ENCODE measurements at regions not wholly inside any gene's neighbourhood (a gene's known extent, or its start where the extent isn't known, plus 50 kb on each side); places are given as distances from the start of the nearest gene placed in this dataset.
"Not testable (repeated sequence)": the region's sequence is repeated elsewhere in the genome, so short reads cannot be mapped to it uniquely, and the experiment has no call there.

DNA sequence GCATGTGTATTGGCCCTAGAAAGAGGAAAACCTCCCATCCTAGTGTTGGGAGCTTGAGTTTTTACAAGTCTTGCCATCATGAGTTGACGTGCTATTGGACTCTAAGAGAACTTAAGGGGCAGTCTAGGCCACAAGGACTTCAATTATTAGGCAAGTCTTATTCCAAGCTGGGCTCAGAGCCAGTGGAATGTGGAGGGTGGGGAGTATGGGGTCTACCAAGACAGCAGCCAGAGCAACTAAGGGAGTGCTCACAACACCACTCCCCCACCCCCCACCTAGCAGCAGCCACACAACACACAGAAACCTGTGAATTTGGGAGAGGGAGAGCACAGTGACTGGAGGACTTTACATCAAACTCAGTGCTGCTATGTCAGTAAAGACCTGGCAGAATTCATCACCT lies 1625.6 kb downstream of the SPATA31A7 start:
- H2BK20ac ChIP-seq (ENCODE audit: low read depth, low read length); H4K5ac ChIP-seq (ENCODE audit: low read depth, low read length); POLR2A ChIA-PET (ENCODE audit: unreplicated experiment); H4K91ac ChIP-seq (ENCODE audit: insufficient read depth, low read depth, low read length); H3K18ac ChIP-seq (ENCODE audit: low read depth, low read length); H3K4me1 ChIP-seq (ENCODE audit: control insufficient read depth, insufficient read depth, low read length); in situ Hi-C loops (cut with MboI; ENCODE audit: low sequenced_read_pairs); H3K4me3 ChIP-seq (ENCODE audit: insufficient read depth, low read depth, low read length); H3K56ac ChIP-seq (ENCODE audit: extremely low read depth, insufficient read depth, low read length); intact Hi-C loops (cut with micrococcal nuclease); H3K9ac ChIP-seq (ENCODE audit: low read depth, low read length); H2AFZ ChIP-seq (replicated peaks; ENCODE audit: low read length, poor library complexity); H3K14ac ChIP-seq (replicated peaks; ENCODE audit: low read depth, low read length); DNase-seq; H3K27me3 ChIP-seq (ENCODE audit: control insufficient read depth, insufficient read depth, low read length); H3K4ac ChIP-seq (ENCODE audit: low read depth, low read length); H3K36me3 ChIP-seq (ENCODE audit: control insufficient read depth, insufficient read depth, low read length); BruUV-seq (replicated peaks); H3K23ac ChIP-seq (ENCODE audit: low read depth, low read length); H3K4me2 ChIP-seq (ENCODE audit: low read depth, low read length); H4K20me1 ChIP-seq (ENCODE audit: insufficient read depth, low read length); ATAC-seq (ENCODE audit: low read depth); H2AK9ac ChIP-seq (replicated peaks; ENCODE audit: low read depth, low read length, poor library complexity); H2AK5ac ChIP-seq (ENCODE audit: low read depth, low read length); H2BK5ac ChIP-seq (ENCODE audit: low read depth, low read length, poor library complexity, severe bottlenecking); CTCF ChIA-PET; H3K27ac ChIP-seq (ENCODE audit: insufficient read depth, low read length); H3K79me1 ChIP-seq (ENCODE audit: low read depth in 1 of 2, low read length in 2 of 2); dilution Hi-C loops (cut with HindIII; ENCODE audit: low sequenced_read_pairs, unreplicated experiment); H3K9me3 ChIP-seq (ENCODE audit: control insufficient read depth, insufficient read depth, low read length); H4K8ac ChIP-seq (ENCODE audit: low read depth in 2 of 2, low read length in 2 of 2); H2BK15ac ChIP-seq (ENCODE audit: low read depth, low read length); H2BK120ac ChIP-seq (ENCODE audit: low read depth, low read length); H3K9me1 ChIP-seq (ENCODE audit: insufficient read depth, low read length): not testable (repeated sequence)
- WGBS, 2 experiments (ENCODE audit: extremely low coverage in 2 of 2, insufficient read length in 1 of 2), result no CpG with 5 or more reads among the region's 1 CpG

DNA sequence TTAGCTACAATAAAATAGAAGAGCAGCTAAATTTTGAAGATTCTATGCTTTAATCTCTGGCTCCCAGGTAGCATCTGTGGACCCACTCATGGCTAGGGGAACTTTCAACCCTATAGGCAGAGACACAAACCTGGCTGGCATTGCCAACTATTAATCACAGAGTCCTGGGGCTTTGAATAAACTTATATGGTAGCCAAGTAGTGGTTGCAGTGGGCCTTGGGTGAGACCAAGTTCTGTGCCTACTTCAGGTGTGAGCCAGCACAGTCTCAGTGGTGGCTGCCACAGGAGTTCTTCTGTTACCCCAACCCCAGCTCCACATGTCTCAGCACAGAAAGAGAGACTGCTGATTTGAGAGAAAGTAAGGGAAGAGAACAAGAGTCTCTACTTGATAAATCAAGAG lies 1626.5 kb downstream of the SPATA31A7 start:
- H3K14ac ChIP-seq (replicated peaks; ENCODE audit: low read depth, low read length); H3K4me3 ChIP-seq (ENCODE audit: insufficient read depth, low read depth, low read length); CTCF ChIA-PET; BruUV-seq (replicated peaks); H2AK5ac ChIP-seq (ENCODE audit: low read depth, low read length); H3K4me1 ChIP-seq (ENCODE audit: control insufficient read depth, insufficient read depth, low read length); intact Hi-C loops (cut with micrococcal nuclease); H3K9ac ChIP-seq (ENCODE audit: low read depth, low read length); H2AK9ac ChIP-seq (replicated peaks; ENCODE audit: low read depth, low read length, poor library complexity); H3K4me2 ChIP-seq (ENCODE audit: low read depth, low read length); H4K20me1 ChIP-seq (ENCODE audit: insufficient read depth, low read length); H2BK20ac ChIP-seq (ENCODE audit: low read depth, low read length); ATAC-seq (ENCODE audit: low read depth); H3K23ac ChIP-seq (ENCODE audit: low read depth, low read length); POLR2A ChIA-PET (ENCODE audit: unreplicated experiment); DNase-seq; dilution Hi-C loops (cut with HindIII; ENCODE audit: low sequenced_read_pairs, unreplicated experiment); H3K27ac ChIP-seq (ENCODE audit: insufficient read depth, low read length); H4K8ac ChIP-seq (ENCODE audit: low read depth in 2 of 2, low read length in 2 of 2); in situ Hi-C loops (cut with MboI; ENCODE audit: low sequenced_read_pairs); H3K79me1 ChIP-seq (ENCODE audit: low read depth in 1 of 2, low read length in 2 of 2); H3K9me1 ChIP-seq (ENCODE audit: insufficient read depth, low read length); H4K91ac ChIP-seq (ENCODE audit: insufficient read depth, low read depth, low read length); H3K36me3 ChIP-seq (ENCODE audit: control insufficient read depth, insufficient read depth, low read length); H2BK120ac ChIP-seq (ENCODE audit: low read depth, low read length); H3K56ac ChIP-seq (ENCODE audit: extremely low read depth, insufficient read depth, low read length); H3K18ac ChIP-seq (ENCODE audit: low read depth, low read length); H2AFZ ChIP-seq (replicated peaks; ENCODE audit: low read length, poor library complexity); H4K5ac ChIP-seq (ENCODE audit: low read depth, low read length); H3K4ac ChIP-seq (ENCODE audit: low read depth, low read length); H3K27me3 ChIP-seq (ENCODE audit: control insufficient read depth, insufficient read depth, low read length); H2BK5ac ChIP-seq (ENCODE audit: low read depth, low read length, poor library complexity, severe bottlenecking); H3K9me3 ChIP-seq (ENCODE audit: control insufficient read depth, insufficient read depth, low read length); H2BK15ac ChIP-seq (ENCODE audit: low read depth, low read length): not testable (repeated sequence)

Measured in IMR-90 (cell line).